ENCODE measurements at regions not wholly inside any gene's neighbourhood (a gene's known extent, or its start where the extent isn't known, plus 50 kb on each side); places are given as distances from the start of the nearest gene placed in this dataset.

GRCh38 chr5:6822068-6822467 lies 108.8 kb downstream of the TENT4A start:
- TF ChIP-seq EZH2phosphoT487 (IDR thresholded peaks at IDR 0.05; ENCODE audit: borderline replicate concordance, low read length): no peak
- TF ChIP-seq CTCF (IDR thresholded peaks at IDR 0.05; ENCODE audit: low read depth, low read length, poor library complexity, severe bottlenecking): no peak
- Histone ChIP-seq H3K4me3 (ENCODE audit: low read length) (no peak overlapping the region), H3K36me3 (ENCODE audit: control insufficient read depth, low read length) (no peaks in the 10 kb centered on the region), H3K4me1 (ENCODE audit: control insufficient read depth, low read length) (no peaks in the 10 kb centered on the region), H3K27me3 (ENCODE audit: control insufficient read depth, low read length) (no peaks in the 10 kb centered on the region), H3K79me2 (ENCODE audit: control insufficient read depth, low read length) (no peaks in the 10 kb centered on the region), H3K9me2 (replicated peaks; ENCODE audit: control insufficient read depth, low read length) (no peaks in the 10 kb centered on the region), H3K27ac (ENCODE audit: low read depth, low read length) (no peak overlapping the region), H3K4me2 (ENCODE audit: low read length) (no peak overlapping the region), H3F3A (ENCODE audit: control insufficient read depth, insufficient read depth) (no peaks in the 10 kb centered on the region), H3K9me3 (ENCODE audit: control insufficient read depth, insufficient read depth, low read length) (no peaks in the 10 kb centered on the region; the same call in 1 of the 2 replicates), H4K20me1 (ENCODE audit: control insufficient read depth, insufficient read depth, low read depth, low read length) (no peaks in the 10 kb centered on the region)

GRCh38 chr5:6822556-6823343 lies 109.5 kb downstream of the TENT4A start:
- Histone ChIP-seq H3K36me3 (ENCODE audit: control insufficient read depth, low read length) (no peaks in the 10 kb centered on the region), H3K4me1 (ENCODE audit: control insufficient read depth, low read length) (no peaks in the 10 kb centered on the region), H3K27ac (ENCODE audit: low read depth, low read length) (no peak overlapping the region), H3K9me3 (ENCODE audit: control insufficient read depth, insufficient read depth, low read length) (no peaks in the 10 kb centered on the region; the same call in 1 of the 2 replicates), H3K79me2 (ENCODE audit: control insufficient read depth, low read length) (no peaks in the 10 kb centered on the region), H3F3A (ENCODE audit: control insufficient read depth, insufficient read depth) (no peaks in the 10 kb centered on the region), H4K20me1 (ENCODE audit: control insufficient read depth, insufficient read depth, low read depth, low read length) (no peaks in the 10 kb centered on the region), H3K4me2 (ENCODE audit: low read length) (no peak overlapping the region), H3K4me3 (ENCODE audit: low read length) (no peak overlapping the region), H3K27me3 (ENCODE audit: control insufficient read depth, low read length) (no peaks in the 10 kb centered on the region), H3K9me2 (replicated peaks; ENCODE audit: control insufficient read depth, low read length) (no peaks in the 10 kb centered on the region)
- TF ChIP-seq CTCF (IDR thresholded peaks at IDR 0.05; ENCODE audit: low read depth, low read length, poor library complexity, severe bottlenecking) (no peak), EZH2phosphoT487 (IDR thresholded peaks at IDR 0.05; ENCODE audit: borderline replicate concordance, low read length) (no peak)

- Histone ChIP-seq H3K9me2 (replicated peaks; ENCODE audit: control insufficient read depth, low read length) (no peaks in the 10 kb centered on the region), H3K4me3 (ENCODE audit: low read length) (no peak overlapping the region), H3K27ac (ENCODE audit: low read depth, low read length) (no peak overlapping the region), H4K20me1 (ENCODE audit: control insufficient read depth, insufficient read depth, low read depth, low read length) (no peaks in the 10 kb centered on the region), H3F3A (ENCODE audit: control insufficient read depth, insufficient read depth) (no peaks in the 10 kb centered on the region), H3K9me3 (ENCODE audit: control insufficient read depth, insufficient read depth, low read length) (no peaks in the 10 kb centered on the region; the same call in 1 of the 2 replicates), H3K4me2 (ENCODE audit: low read length) (no peak overlapping the region), H3K27me3 (ENCODE audit: control insufficient read depth, low read length) (no peaks in the 10 kb centered on the region), H3K79me2 (ENCODE audit: control insufficient read depth, low read length) (no peaks in the 10 kb centered on the region), H3K4me1 (ENCODE audit: control insufficient read depth, low read length) (no peaks in the 10 kb centered on the region), H3K36me3 (ENCODE audit: control insufficient read depth, low read length) (no peaks in the 10 kb centered on the region)
- TF ChIP-seq EZH2phosphoT487 (IDR thresholded peaks at IDR 0.05; ENCODE audit: borderline replicate concordance, low read length): no peak
- no peak for TF ChIP-seq CTCF (IDR thresholded peaks at IDR 0.05; ENCODE audit: low read depth, low read length, poor library complexity, severe bottlenecking)
Measured at GRCh38 chr5:6823996-6824395, 110.8 kb downstream of the TENT4A start.
